ENCODE measurements at regions not wholly inside any gene's neighbourhood (a gene's known extent, or its start where the extent isn't known, plus 50 kb on each side); places are given as distances from the start of the nearest gene placed in this dataset.

DNA sequence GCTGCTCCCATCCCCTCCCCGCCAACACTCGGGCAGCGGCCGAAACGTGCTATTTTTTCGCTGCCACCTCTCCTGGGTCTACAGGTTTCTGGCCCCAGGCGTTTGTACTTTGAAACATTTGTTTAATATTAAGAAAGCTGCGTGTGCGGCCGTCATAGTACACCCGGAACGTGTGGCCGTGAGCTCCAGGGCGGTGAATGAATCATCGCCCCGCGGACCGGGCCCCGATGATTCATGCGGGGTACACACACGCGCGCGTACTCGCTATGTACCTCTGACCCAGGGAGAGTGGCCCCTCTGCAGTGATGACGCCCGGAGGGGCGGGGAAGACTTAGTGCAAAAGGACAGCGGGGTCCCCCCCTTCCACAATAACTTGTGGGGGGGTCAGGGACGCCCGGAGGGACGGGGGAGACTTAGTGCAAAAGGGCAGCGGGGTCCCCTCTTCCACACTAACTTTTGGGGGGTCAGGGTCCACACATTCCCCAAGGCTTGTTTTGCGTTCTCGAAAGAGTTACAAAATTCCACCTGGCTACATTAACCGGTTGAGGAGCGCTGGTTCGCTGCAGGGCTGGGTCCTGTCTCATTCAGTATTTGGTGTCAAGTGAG is 56.5 kb upstream of the PCGF5 start:
- TF ChIP-seq, protein P1, sequence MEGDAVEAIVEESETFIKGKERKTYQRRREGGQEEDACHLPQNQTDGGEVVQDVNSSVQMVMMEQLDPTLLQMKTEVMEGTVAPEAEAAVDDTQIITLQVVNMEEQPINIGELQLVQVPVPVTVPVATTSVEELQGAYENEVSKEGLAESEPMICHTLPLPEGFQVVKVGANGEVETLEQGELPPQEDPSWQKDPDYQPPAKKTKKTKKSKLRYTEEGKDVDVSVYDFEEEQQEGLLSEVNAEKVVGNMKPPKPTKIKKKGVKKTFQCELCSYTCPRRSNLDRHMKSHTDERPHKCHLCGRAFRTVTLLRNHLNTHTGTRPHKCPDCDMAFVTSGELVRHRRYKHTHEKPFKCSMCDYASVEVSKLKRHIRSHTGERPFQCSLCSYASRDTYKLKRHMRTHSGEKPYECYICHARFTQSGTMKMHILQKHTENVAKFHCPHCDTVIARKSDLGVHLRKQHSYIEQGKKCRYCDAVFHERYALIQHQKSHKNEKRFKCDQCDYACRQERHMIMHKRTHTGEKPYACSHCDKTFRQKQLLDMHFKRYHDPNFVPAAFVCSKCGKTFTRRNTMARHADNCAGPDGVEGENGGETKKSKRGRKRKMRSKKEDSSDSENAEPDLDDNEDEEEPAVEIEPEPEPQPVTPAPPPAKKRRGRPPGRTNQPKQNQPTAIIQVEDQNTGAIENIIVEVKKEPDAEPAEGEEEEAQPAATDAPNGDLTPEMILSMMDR (conservative IDR thresholded peaks at IDR 0.05 in 1 of 2, IDR thresholded peaks at IDR 0.05 in 1 of 2; ENCODE audit: extremely low read depth in 1 of 2, insufficient read depth in 1 of 2, low read depth in 1 of 2, low read length in 2 of 2): no peak
- no peak for TF ChIP-seq EZH2 (IDR thresholded peaks at IDR 0.05; ENCODE audit: borderline replicate concordance, low read length)

Measured in mammary epithelial cell (primary cell).